ENCODE measurements at regions not wholly inside any gene's neighbourhood (a gene's known extent, or its start where the extent isn't known, plus 50 kb on each side); places are given as distances from the start of the nearest gene placed in this dataset.

DNA sequence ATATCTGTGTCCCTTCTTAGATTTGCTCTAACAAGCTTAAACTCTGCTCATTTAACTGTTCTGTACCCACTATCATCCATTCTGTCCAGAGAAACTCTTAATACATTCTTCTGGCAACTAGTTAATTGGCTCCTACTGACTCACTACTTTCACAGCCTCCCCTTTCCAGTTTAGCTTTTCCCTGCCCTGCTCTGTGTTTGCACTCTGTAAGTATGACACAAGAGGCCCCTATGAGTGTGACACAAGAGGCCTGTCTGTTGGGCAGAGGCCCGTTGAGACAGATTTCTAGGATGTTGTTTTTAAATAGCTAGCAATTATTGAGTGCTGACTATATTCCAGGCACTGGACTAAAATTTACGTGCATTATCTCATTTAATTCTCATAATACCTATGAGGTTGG lies 246.0 kb upstream of the DAAM1 start:
- H3K27ac Mint-ChIP-seq: no peak overlapping the region
- peak; percentile 18 for DNase-seq
- no peaks in the 10 kb centered on the region; the same call in 1 of the 2 replicates for H3K9me3 Mint-ChIP-seq
- peaks cover 16% of the 10 kb centered on the region for H3K4me1 Mint-ChIP-seq (ENCODE audit: low read depth)
- no peak overlapping the region for H3K4me3 Mint-ChIP-seq
- H3K27me3 Mint-ChIP-seq (ENCODE audit: insufficient read depth): peaks cover 16% of the 10 kb centered on the region
- H3K36me3 Mint-ChIP-seq (ENCODE audit: low read depth): no peaks in the 10 kb centered on the region
- TF ChIP-seq, protein P1, sequence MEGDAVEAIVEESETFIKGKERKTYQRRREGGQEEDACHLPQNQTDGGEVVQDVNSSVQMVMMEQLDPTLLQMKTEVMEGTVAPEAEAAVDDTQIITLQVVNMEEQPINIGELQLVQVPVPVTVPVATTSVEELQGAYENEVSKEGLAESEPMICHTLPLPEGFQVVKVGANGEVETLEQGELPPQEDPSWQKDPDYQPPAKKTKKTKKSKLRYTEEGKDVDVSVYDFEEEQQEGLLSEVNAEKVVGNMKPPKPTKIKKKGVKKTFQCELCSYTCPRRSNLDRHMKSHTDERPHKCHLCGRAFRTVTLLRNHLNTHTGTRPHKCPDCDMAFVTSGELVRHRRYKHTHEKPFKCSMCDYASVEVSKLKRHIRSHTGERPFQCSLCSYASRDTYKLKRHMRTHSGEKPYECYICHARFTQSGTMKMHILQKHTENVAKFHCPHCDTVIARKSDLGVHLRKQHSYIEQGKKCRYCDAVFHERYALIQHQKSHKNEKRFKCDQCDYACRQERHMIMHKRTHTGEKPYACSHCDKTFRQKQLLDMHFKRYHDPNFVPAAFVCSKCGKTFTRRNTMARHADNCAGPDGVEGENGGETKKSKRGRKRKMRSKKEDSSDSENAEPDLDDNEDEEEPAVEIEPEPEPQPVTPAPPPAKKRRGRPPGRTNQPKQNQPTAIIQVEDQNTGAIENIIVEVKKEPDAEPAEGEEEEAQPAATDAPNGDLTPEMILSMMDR (IDR thresholded peaks at IDR 0.05): no peak

DNA sequence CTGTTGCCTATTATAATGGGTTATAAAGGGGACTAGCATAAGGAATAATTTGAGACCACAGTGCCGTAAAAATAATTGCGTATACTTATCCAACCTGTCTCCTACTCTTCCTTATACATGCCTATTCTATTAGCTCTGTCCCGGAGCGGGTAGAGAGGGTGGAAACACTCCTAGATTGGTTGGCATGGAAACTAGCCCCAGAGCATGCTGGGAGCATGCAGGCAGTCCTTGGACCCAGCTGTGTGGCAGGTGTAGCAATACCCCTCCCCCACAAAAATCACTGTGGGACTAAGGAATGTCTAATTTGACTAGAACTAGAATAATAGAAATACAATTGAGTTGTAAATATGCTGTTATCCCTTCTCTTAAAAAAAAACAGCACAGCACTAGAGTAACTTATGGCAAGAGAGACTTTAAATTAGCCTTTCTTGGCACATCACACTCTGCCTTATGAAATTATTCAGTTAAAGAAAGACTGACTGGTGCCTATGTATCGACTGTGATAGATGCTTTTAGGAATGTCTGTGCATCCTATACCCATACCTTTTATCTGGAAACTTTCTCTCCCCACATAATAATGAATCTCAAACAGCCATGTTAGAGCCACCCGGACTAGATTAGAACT lies 244.0 kb upstream of the DAAM1 start:
- Mint-ChIP-seq H3K36me3 (ENCODE audit: low read depth) (no peaks in the 10 kb centered on the region), H3K27me3 (ENCODE audit: insufficient read depth) (peaks cover 16% of the 10 kb centered on the region), H3K4me1 (ENCODE audit: low read depth) (peaks cover 16% of the 10 kb centered on the region), H3K27ac (no peak overlapping the region), H3K9me3 (no peaks in the 10 kb centered on the region), H3K4me3 (no peak overlapping the region)
- TF ChIP-seq, protein P1 (IDR thresholded peaks at IDR 0.05): no peak
- no peak for DNase-seq

DNA sequence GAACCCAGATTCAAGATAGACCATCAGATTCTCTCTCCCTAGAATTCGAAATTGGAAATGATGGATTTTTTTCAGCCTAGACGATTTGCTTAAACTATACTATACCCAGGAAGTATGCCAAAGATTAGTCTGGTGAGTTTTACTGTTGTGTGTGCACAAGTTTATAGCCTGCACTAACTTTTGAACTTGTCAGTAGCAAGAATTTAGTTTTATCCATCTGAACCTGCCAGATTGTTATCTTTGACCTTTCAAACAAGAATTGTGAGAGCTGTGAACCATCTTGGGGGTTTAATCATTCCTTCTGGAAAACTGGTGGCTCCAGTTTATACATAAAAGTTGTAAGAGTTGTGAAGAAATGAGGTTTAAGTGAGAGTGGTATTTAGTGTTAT lies 243.5 kb upstream of the DAAM1 start:
- Mint-ChIP-seq H3K4me3 (no peak overlapping the region), H3K9me3 (no peaks in the 10 kb centered on the region), H3K27ac (no peak overlapping the region), H3K4me1 (ENCODE audit: low read depth) (peaks cover 16% of the 10 kb centered on the region), H3K36me3 (ENCODE audit: low read depth) (no peaks in the 10 kb centered on the region), H3K27me3 (ENCODE audit: insufficient read depth) (peaks cover 16% of the 10 kb centered on the region)
- DNase-seq: no peak
- TF ChIP-seq, protein P1 (IDR thresholded peaks at IDR 0.05): no peak

DNA sequence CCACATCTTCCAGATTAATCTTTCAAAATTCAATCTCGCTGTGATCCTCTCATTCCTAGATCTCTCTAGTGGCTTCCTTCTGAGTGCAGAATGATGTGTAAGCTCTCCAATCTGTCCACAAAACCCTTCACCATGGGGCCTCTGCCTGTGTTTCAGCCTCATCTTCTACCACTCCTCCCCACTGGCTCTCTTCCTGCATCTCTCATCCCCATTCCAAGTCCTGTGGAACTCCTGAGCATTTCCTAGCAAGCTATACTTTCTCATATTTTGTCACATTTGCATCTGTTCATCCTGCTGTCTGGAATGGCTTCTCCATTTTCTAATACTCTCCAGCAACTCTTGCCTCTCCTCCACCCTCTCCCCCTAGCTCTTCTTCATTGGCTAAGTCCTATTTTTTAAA lies 242.0 kb upstream of the DAAM1 start:
- peaks cover 12% of the 10 kb centered on the region for H3K27me3 Mint-ChIP-seq (ENCODE audit: insufficient read depth)
- no peak overlapping the region for H3K4me3 Mint-ChIP-seq
- peaks cover 13% of the 10 kb centered on the region for H3K4me1 Mint-ChIP-seq (ENCODE audit: low read depth)

DNA sequence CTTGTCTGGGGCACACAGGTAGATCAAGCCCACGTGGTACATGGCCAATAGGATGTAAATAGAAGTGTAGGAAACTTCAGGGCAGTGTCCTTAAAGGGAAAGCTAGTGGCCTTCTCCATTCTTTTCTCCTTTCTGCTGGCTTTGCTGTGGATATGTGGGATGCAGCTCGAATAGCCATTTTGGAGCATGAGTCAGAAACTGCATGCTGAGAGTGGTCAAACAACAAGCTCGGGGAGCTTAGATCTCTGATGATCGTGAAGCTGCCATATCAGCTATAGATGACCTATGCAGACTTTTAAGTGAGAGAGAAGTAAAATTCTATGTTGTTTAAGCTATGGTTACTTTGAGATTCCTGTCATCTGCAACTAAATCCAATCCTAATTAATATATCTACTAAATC lies 241.3 kb upstream of the DAAM1 start:
- DNase-seq: no peak
- peaks cover 12% of the 10 kb centered on the region for H3K9me3 Mint-ChIP-seq
- H3K4me3 Mint-ChIP-seq: no peak overlapping the region
- H3K27ac Mint-ChIP-seq: no peak overlapping the region
- H3K36me3 Mint-ChIP-seq (ENCODE audit: low read depth): peaks cover 7% of the 10 kb centered on the region; the same call in 1 of the 2 replicates
- peaks cover 8% of the 10 kb centered on the region for H3K4me1 Mint-ChIP-seq (ENCODE audit: low read depth)
- H3K27me3 Mint-ChIP-seq (ENCODE audit: insufficient read depth): peaks cover 12% of the 10 kb centered on the region
- TF ChIP-seq, protein P1 (IDR thresholded peaks at IDR 0.05): no peak

More for the DNA sequence above, 242.0 kb upstream of the DAAM1 start:
- DNase-seq: no peak
- TF ChIP-seq, protein P1 (IDR thresholded peaks at IDR 0.05): no peak
- Mint-ChIP-seq H3K36me3 (ENCODE audit: low read depth) (peaks cover 7% of the 10 kb centered on the region; the same call in 1 of the 2 replicates), H3K9me3 (peaks cover 9% of the 10 kb centered on the region), H3K27ac (no peak overlapping the region)
